GM06990 (cell line): ENCODE measurements at regions not wholly inside any gene's neighbourhood (a gene's known extent, or its start where the extent isn't known, plus 50 kb on each side); places are given as distances from the start of the nearest gene placed in this dataset.

Source experiments
- DNase-seq: peaks from one replicate; pipeline ENCODE4 v3.0.0-alpha.2; 2011; ENCODE audit not compliant: insufficient read length; ENCODE audit errors: extremely low read depth
- H3K27me3 ChIP-seq: replicated peaks from 2 replicates; pipeline ENCODE4 v1.6.0; 2011; ENCODE audit warnings: low read length; ENCODE audit not compliant: control insufficient read depth, insufficient read depth
- H3K36me3 ChIP-seq: 2 replicates; pipeline ENCODE4 v1.5.1; 2011; ENCODE audit warnings: low read length; ENCODE audit not compliant: control insufficient read depth, insufficient read depth
- H3K4me3 ChIP-seq: replicated peaks from 2 replicates; pipeline ENCODE4 v1.5.1; 2011; ENCODE audit warnings: low read depth, mild to moderate bottlenecking, control low read depth, low read length
- CTCF ChIP-seq: IDR thresholded peaks from 2 replicates; pipeline ENCODE4 v1.5.1; 2011; ENCODE audit warnings: low read length, control low read depth, mild to moderate bottlenecking, inconsistent platforms; ENCODE audit not compliant: insufficient read depth, poor library complexity, severe bottlenecking

- no peak for TF ChIP-seq CTCF
- no peak for DNase-seq
- no peaks in the 10 kb centered on the region for H3K36me3 ChIP-seq
- H3K4me3 ChIP-seq: no peak overlapping the region
- no peaks in the 10 kb centered on the region; the same call in 1 of the 2 replicates for H3K27me3 ChIP-seq
Measured at GRCh38 chr6:108763931-108764579, 84.2 kb upstream of the ARMC2 start.

- Histone ChIP-seq H3K4me3 (no peak overlapping the region), H3K27me3 (no peaks in the 10 kb centered on the region), H3K36me3 (no peaks in the 10 kb centered on the region)
- DNase-seq: no peak
- no peak for TF ChIP-seq CTCF
Measured at GRCh38 chr6:108764580-108764950, 83.7 kb upstream of the ARMC2 start.

GRCh38 chr6:108765495-108765894 is 82.7 kb upstream of the ARMC2 start:
- Histone ChIP-seq H3K36me3 (no peaks in the 10 kb centered on the region), H3K4me3 (no peak overlapping the region), H3K27me3 (no peaks in the 10 kb centered on the region)
- DNase-seq: no peak
- no peak for TF ChIP-seq CTCF

- TF ChIP-seq CTCF: no peak
- H3K36me3 ChIP-seq: no peaks in the 10 kb centered on the region
- H3K4me3 ChIP-seq: no peak overlapping the region
- no peaks in the 10 kb centered on the region for H3K27me3 ChIP-seq
- DNase-seq: no peak
Measured at GRCh38 chr6:108766419-108766818, 81.8 kb upstream of the ARMC2 start.

GRCh38 chr6:108766886-108767285 is 81.3 kb upstream of the ARMC2 start:
- H3K4me3 ChIP-seq: no peak overlapping the region
- no peaks in the 10 kb centered on the region for H3K36me3 ChIP-seq
- no peak for TF ChIP-seq CTCF
- DNase-seq: no peak
- no peaks in the 10 kb centered on the region for H3K27me3 ChIP-seq
